B cell (primary cell): ENCODE measurements at regions not wholly inside any gene's neighbourhood (a gene's known extent, or its start where the extent isn't known, plus 50 kb on each side); places are given as distances from the start of the nearest gene placed in this dataset.

Experiments
- ATAC-seq: fragments of 200-7000 bp; cut with Tn5 transposase; one replicate; pipeline ENCODE4 v1.10.0; 2021; ENCODE audit warnings: low read depth, mild to moderate bottlenecking, moderate number of reproducible peaks, moderate library complexity
- CTCF ChIA-PET: fragments of 350-600 bp; sonication (Branson Sonifier 250); formaldehyde crosslinking; loops from one replicate; lab custom pipeline; 2021; ENCODE audit warnings: antibody characterized with exemption, inconsistent platforms; lab: Charles Lee
- POLR2A ChIA-PET: fragments of 350-600 bp; sonication (Branson Sonifier 250); formaldehyde crosslinking; loops from one replicate; lab custom pipeline; 2021; ENCODE audit warnings: antibody characterized with exemption; lab: Charles Lee
- DNase-seq: peaks from one replicate; pipeline ENCODE4 v3.0.0; 2013
- H2AFZ ChIP-seq: 2 replicates; pipeline ENCODE4 v1.6.1; 2012; ENCODE audit warnings: mild to moderate bottlenecking, low read depth, low read length; ENCODE audit not compliant: insufficient read depth, poor library complexity, severe bottlenecking
- H3K27ac ChIP-seq, 2 donors: 1 replicate in 1 of 2; 2 replicates in 1 of 2; pipeline ENCODE4 v1.5.1; 2012 to 2013; ENCODE audit warnings: low read length in 2 of 2, mild to moderate bottlenecking in 2 of 2, moderate library complexity in 1 of 2
- H3K27me3 ChIP-seq, 4 experiments: fragments of 200-600 bp in 1 of 4; sonication (generic) in 1 of 4; replicated peaks in 1 of 4; 1 replicate in 2 of 4; 2 replicates in 2 of 4; pipeline versions ENCODE4 v1.6.1 to v1.7.0; 2013 to 2016; ENCODE audit warnings: low read length in 3 of 4, mild to moderate bottlenecking in 2 of 4, mixed read lengths in 1 of 4, moderate library complexity in 1 of 4; ENCODE audit not compliant: insufficient read depth in 4 of 4, control insufficient read depth in 3 of 4; ENCODE audit errors: control extremely low read depth in 1 of 4
- H3K36me3 ChIP-seq, 2 experiments: replicated peaks in 1 of 2; 1 replicate in 1 of 2; 2 replicates in 1 of 2; pipeline versions ENCODE4 v1.6.1 to v1.7.1; 2013; ENCODE audit warnings: low read length in 1 of 2; ENCODE audit not compliant: insufficient read depth in 2 of 2, control insufficient read depth in 1 of 2; ENCODE audit errors: control extremely low read depth in 1 of 2, extremely low read depth in 1 of 2
- H3K4me1 ChIP-seq, 2 donors: fragments of 200-600 bp in 1 of 2; sonication (generic) in 1 of 2; 1 replicate in 1 of 2; 2 replicates in 1 of 2; pipeline versions ENCODE4 v1.5.1 to v1.6.1; 2013 to 2017; ENCODE audit warnings: low read length in 2 of 2; ENCODE audit not compliant: control insufficient read depth in 2 of 2, insufficient read depth in 2 of 2
- H3K4me2 ChIP-seq: replicated peaks from 2 replicates; pipeline ENCODE3; 2012; ENCODE audit warnings: mild to moderate bottlenecking, low read depth, low read length; ENCODE audit not compliant: poor library complexity, severe bottlenecking
- H3K4me3 ChIP-seq, 5 experiments: fragments of 200-600 bp in 1 of 5; sonication (generic) in 1 of 5; 1 replicate in 3 of 5; 2 replicates in 2 of 5; pipeline versions ENCODE4 v1.5.1 to v1.7.0; 2011 to 2016; ENCODE audit warnings: low read length in 4 of 5, mild to moderate bottlenecking in 4 of 5, low read depth in 2 of 5, control low read depth in 1 of 5, moderate library complexity in 1 of 5; ENCODE audit not compliant: insufficient read depth in 1 of 5; ENCODE audit errors: control extremely low read depth in 1 of 5, extremely low read depth in 1 of 5
- H3K79me2 ChIP-seq: fragments of 200-600 bp; sonication (generic); one replicate; pipeline ENCODE4 v1.6.0; 2016; ENCODE audit warnings: low read length; ENCODE audit not compliant: control insufficient read depth, insufficient read depth
- H3K9ac ChIP-seq: fragments of 200-600 bp; sonication (generic); 2 replicates; pipeline ENCODE4 v1.6.1; 2017; ENCODE audit warnings: mild to moderate bottlenecking, low read length, moderate library complexity
- H3K9me3 ChIP-seq, 3 donors: one replicate each; pipeline versions ENCODE4 v1.6.1 to v1.7.1; 2013; ENCODE audit warnings: low read length in 2 of 3; ENCODE audit not compliant: control insufficient read depth in 2 of 3, insufficient read depth in 1 of 3; ENCODE audit errors: control extremely low read depth in 1 of 3
- H4K20me1 ChIP-seq: 2 replicates; pipeline ENCODE4 v1.6.0; 2012; ENCODE audit warnings: mild to moderate bottlenecking, low read length; ENCODE audit not compliant: insufficient read depth, control insufficient read depth, poor library complexity, severe bottlenecking
- H3K27ac Mint-ChIP-seq: one replicate; pipeline ENCODE4 v1.8.0; 2021; ENCODE audit warnings: mixed read lengths
- H3K27me3 Mint-ChIP-seq: one replicate; pipeline ENCODE4 v1.8.0; 2021; ENCODE audit warnings: mixed read lengths
- H3K4me1 Mint-ChIP-seq: one replicate; pipeline ENCODE4 v1.8.0; 2021; ENCODE audit warnings: mixed read lengths
- H3K4me3 Mint-ChIP-seq: one replicate; pipeline ENCODE4 v1.8.0; 2021; ENCODE audit warnings: mixed read lengths
- H3K9me3 Mint-ChIP-seq: one replicate; pipeline ENCODE4 v1.8.0; 2022; ENCODE audit warnings: mixed read lengths; ENCODE audit not compliant: insufficient read depth
- EZH2 ChIP-seq: IDR thresholded peaks from 2 replicates; pipeline ENCODE4 v1.6.1; 2012; ENCODE audit warnings: borderline replicate concordance, low read depth, mild to moderate bottlenecking, moderate library complexity, low read length; ENCODE audit not compliant: insufficient read depth, poor library complexity, severe bottlenecking
- WGBS: methylation state at CpG from one replicate; pipeline ENCODE4 v1.1.5; 2013; ENCODE audit warnings: missing lambda C conversion rate; ENCODE audit not compliant: insufficient coverage; 5-methylcytosine and 5-hydroxymethylcytosine counted together
- intact Hi-C: fragments of 100-400 bp; cut with micrococcal nuclease; formaldehyde crosslinking; loops from one replicate; pipeline ENCODE4 v1.10.0; 2022
- TF ChIP-seq, protein P1 (sequence below): fragments of 200-600 bp; IDR thresholded peaks from one replicate; pipeline ENCODE4 v1.8.0; 2022; ENCODE audit warnings: antibody characterized with exemption, mild to moderate bottlenecking

DNA sequence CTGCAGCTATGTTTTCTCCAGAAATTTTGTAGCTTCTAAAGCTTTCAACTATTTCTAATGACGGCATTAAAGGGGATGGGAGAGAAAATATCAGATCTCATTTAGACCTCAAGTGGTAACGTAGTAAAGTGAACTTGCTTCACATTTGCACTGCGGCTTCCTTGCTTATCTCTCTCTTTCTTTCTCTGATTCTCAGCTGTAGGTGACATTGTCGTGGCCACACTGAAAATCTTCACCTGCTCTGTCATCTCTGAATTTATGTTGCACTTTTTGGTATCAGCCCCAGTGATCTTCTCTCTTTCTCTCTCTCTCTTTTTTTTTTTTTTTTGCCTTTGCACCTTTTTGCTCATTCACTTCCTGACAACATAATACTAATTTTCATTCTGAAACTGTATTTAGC, 254.1 kb upstream of the SATB1 start:
- TF ChIP-seq EZH2 = no peak
- TF ChIP-seq, protein P1, sequence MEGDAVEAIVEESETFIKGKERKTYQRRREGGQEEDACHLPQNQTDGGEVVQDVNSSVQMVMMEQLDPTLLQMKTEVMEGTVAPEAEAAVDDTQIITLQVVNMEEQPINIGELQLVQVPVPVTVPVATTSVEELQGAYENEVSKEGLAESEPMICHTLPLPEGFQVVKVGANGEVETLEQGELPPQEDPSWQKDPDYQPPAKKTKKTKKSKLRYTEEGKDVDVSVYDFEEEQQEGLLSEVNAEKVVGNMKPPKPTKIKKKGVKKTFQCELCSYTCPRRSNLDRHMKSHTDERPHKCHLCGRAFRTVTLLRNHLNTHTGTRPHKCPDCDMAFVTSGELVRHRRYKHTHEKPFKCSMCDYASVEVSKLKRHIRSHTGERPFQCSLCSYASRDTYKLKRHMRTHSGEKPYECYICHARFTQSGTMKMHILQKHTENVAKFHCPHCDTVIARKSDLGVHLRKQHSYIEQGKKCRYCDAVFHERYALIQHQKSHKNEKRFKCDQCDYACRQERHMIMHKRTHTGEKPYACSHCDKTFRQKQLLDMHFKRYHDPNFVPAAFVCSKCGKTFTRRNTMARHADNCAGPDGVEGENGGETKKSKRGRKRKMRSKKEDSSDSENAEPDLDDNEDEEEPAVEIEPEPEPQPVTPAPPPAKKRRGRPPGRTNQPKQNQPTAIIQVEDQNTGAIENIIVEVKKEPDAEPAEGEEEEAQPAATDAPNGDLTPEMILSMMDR = no peak
- POLR2A ChIA-PET = no interaction called here
- Mint-ChIP-seq H3K9me3 (no peaks in the 10 kb centered on the region), H3K27ac (no peak overlapping the region), H3K4me1 (no peaks in the 10 kb centered on the region), H3K4me3 (no peak overlapping the region), H3K27me3 (no peaks in the 10 kb centered on the region)
- no peaks in the 10 kb centered on the region for H3K79me2 ChIP-seq
- no peak overlapping the region for H3K9ac ChIP-seq
- no peaks in the 10 kb centered on the region for H3K4me1 ChIP-seq
- H3K4me3 ChIP-seq = no peak overlapping the region
- intact Hi-C loops = no loop called here
- WGBS = 77% methylated on average over 3 of the region's 4 CpGs
- no peak overlapping the region for H3K27ac ChIP-seq
- no peaks in the 10 kb centered on the region for H3K27me3 ChIP-seq
- peaks cover 0 to 5% (median 0%) of the 10 kb centered on the region in 3 donors for H3K9me3 ChIP-seq
- no peaks in the 10 kb centered on the region for H3K36me3 ChIP-seq
- H2AFZ ChIP-seq = no peak overlapping the region
- ATAC-seq (no peak), DNase-seq (no peak)
- no peak overlapping the region for H3K4me2 ChIP-seq
- CTCF ChIA-PET = no interaction called here
- no peaks in the 10 kb centered on the region for H4K20me1 ChIP-seq

- Histone ChIP-seq H3K36me3 (no peaks in the 10 kb centered on the region), H3K4me3 (no peak overlapping the region), H4K20me1 (no peaks in the 10 kb centered on the region), H3K27me3 (no peaks in the 10 kb centered on the region), H3K9me3 (no peaks in the 10 kb centered on the region), H3K9ac (no peak overlapping the region), H3K27ac (no peak overlapping the region), H3K4me1 (peaks cover 0 to 4% of the 10 kb centered on the region in 2 donors), H3K79me2 (no peaks in the 10 kb centered on the region), H2AFZ (no peak overlapping the region), H3K4me2 (no peak overlapping the region)
- no peak overlapping the region for H3K4me3 Mint-ChIP-seq
- H3K27ac Mint-ChIP-seq = no peak overlapping the region
- TF ChIP-seq EZH2 = no peak
- TF ChIP-seq, protein P1 = no peak
- ChIA-PET CTCF (interaction anchor here (1.2 kb wide), 1 partner anchor 83 kb away, joined by 4 read pairs; no protein-coding TSS in a partner anchor), POLR2A (no interaction called here)
- ATAC-seq (no peak), DNase-seq (no peak)
- peaks cover 3% of the 10 kb centered on the region for H3K4me1 Mint-ChIP-seq
- no peaks in the 10 kb centered on the region for H3K9me3 Mint-ChIP-seq
- intact Hi-C loops = no loop called here
- H3K27me3 Mint-ChIP-seq = no peaks in the 10 kb centered on the region
Measured at GRCh38 chr3:18675197-18675596, 250.1 kb upstream of the SATB1 start.
